GM19467 (cell line): ENCODE measurements at regions not wholly inside any gene's neighbourhood (a gene's known extent, or its start where the extent isn't known, plus 50 kb on each side); places are given as distances from the start of the nearest gene placed in this dataset.

Experiments used
- ATAC-seq: cut with Tn5 transposase; IDR thresholded peaks from one replicate; pipeline ENCODE4 v1.9.1; 2021; ENCODE audit warnings: mild to moderate bottlenecking, moderate library complexity; ENCODE audit not compliant: unreplicated experiment

DNA sequence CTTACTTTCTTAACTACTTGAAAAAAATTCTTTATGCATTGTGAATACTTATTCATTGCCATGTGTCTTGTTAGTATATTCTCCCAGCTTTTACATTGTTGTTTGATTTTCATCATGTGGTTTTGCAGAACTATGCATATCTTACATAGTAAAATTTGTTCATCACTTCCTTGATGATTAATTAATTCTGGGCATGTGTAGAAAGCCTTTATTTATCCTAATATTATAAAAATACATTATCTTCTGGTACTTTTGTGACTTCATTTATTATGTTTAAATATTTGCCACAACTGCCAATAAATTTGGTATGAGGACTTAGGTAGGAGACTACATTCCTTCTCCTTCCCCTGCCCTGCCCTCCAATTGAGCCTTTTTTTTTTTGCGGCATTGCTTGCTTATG, 166.0 kb upstream of the ZNF32 start:
- no peak for ATAC-seq

DNA sequence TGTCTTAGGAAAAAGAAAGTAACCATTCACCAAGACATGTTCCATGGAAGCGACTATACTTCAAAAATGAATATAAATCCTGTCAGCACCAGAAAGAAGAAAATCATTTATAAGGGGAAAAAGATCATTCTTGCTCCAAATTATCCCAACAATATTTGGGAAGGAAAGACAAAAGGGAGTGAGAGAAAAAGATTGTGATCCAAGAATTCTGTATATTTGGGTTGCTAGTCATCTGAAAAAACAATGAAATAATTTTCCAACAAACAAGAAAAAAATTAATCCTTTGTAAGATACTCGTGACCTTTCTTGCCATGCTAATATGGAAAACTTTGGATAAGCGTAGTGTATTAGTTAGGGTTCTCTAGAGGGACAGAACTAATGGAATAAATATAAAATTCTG, 163.2 kb upstream of the ZNF32 start:
- no peak for ATAC-seq

DNA sequence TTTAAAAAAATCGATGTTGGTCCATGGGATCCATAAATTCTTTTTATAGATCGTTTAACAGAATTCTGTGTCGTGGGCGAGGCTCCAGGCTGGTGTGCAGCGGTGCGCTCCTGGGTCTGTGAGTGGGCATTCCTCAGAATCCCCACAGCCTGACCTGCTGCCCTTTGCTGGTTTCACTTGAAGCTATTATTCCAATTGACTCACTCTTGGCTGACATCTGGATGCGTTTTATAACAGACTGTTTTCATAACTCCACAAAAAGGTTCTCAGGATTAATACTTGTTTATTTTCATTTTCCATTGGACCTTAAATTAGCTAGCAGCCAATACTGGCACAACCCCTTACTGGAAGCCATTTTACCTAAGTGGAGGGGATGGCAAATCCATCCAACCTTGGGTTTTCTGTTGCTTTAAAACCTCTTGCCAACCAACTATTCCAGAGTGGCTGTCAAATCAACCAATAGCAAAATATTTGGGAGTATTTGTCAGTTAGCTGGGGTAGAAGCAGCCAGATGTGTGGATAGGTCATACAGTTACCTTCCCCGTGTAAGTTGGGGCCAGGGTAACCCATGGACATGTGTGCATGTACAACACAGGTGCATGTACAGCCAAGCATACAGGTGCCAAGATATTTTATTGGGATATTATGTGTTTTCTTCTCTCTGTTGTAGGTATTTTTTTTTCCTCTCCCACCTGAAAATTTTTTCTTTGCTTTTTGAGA, 160.7 kb upstream of the ZNF32 start:
- no peak for ATAC-seq

DNA sequence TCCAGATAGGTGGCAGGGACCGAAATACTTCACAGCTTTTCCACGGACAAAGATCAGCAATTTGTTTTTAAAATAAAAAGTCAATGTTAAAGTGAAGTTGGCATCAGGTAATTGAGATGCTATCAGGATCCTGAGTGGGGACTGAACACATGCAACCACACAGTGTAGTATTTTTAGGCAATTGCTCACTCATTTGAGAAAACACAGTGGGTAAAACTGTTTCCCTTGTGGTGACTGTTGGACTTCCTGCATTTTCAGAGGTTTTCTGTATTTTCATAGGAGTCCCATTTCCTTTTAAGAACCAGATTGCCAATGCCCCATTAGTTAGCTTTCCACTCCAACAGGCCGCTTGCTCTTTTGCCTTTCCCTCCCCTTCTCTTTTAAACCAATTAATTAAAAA, 159.5 kb upstream of the ZNF32 start:
- no peak for ATAC-seq

DNA sequence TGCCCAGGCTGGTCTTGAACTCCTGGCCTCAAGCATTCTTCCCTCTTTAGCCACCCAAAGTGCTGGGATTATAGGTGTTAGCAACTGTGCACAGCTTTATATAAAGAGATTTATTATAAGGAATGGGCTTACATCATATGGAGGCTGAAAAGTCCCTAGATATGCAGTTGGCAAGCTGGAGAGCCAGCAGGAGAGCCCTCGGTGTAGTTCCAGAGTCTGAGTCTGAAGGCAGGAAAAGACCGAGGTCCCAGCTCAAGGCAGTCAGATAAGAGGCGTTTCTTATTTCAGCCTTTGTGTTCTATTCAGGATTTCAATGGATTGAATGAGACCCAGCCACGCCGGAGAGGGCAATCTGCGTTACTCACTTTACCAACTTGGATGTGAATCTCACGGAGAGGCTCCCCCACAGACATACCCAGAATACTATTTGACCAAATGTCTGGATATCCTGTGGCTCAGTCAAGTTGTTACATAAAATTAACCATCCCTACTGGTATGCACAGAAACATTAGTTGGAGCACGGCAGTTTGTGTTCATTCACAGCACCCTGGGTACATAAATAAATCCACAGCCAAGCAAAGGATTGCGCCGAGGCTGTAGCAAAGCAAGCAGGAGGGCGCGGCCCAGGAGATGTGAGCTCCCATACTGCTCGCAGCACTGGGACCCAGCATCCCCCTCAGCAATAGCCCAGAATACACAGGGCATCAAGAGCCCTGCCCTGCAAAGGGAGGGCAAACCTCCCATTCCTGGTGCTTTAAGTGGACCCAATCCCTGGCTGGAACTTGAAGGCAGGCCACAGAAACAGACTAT, 158.4 kb upstream of the ZNF32 start:
- ATAC-seq = no peak

DNA sequence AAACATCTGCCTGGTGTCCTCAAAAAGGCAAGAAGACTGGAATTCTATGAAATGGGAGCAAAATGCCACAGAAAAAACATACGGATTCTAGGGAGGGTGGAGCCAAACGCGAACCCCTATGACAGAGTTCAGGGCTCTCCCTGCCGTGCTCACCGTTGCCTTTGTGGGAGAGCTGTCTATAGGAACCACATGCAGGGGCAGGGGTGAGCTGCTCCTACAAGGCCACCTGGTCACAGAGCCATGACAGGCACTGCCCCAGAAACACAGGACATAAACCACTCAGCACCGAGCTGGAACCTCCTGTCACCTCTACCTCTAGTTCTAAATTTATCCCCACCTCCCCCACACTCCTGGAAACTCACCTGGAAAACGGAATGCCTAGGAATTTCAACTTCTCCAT, 155.1 kb upstream of the ZNF32 start:
- no peak for ATAC-seq

DNA sequence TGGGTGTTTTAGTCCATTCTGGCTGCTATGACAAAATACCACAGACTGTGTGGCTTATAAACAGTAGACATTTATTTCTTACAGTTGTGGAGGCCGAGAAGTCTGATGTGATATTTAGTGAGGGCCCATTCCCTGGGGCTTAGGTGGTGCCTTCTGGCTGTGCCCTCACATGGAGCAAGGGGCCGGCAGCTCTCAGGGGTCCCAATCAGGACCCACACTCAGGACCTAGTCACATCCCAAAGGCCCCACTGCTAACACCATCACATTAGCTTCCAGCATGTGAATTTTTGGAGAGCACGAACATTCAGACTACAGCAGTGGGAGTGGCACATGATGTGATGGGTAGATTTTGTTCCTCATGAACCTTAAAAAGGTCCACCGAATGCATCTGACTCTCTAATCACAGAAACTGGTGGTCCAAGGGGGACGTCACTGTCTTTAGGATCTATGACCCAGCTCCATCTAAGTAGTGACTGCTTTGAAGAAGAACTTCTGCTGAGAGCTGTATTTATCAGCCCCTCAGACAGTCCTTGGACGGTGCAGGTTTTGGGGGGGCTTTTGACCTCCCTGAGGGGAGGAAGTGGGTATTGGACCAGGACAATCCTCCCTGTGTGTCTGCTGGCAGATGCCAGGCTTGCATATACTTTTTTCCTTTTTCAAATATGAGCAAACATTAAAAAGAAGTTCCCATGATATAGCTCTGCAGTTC, 154.5 kb upstream of the ZNF32 start:
- ATAC-seq = no peak

DNA sequence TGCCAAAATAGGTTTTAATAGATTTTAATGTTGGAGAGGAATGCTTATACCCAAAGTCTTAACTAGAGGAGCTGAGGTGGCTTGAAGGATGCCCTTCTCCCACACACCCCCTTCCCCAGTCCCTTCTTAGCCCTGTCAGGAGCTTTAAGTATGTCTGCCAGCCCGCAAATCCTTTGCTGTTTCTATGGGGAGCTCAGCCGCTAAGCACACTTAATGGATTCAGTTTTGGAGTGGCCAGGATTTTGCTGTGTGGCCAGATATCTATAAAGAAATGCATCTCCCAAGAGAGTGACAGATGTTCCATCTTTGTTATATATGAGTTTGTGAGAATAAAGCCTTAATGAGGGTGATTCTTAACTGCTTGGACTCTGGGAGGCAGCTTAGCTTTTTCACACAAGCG, 152.9 kb upstream of the ZNF32 start:
- ATAC-seq = no peak

DNA sequence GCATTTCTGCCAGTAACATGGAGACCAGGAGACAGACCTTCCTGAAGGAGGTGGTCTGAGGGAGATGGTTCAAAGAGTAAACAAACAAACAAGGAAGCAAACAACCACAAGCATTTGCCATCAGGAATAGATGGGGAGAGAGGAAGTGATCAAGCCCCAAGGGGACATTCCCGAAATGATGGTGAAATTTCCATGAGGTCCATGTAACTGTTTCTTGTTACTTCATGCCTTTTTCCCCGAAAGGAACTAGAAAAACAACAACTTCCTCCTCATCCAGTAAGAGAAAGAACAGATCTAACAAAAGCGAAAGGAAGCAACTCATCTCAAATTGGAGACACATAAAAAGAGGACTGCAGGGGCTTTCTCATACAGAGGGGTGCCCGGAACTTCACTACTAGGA, 152.5 kb upstream of the ZNF32 start:
- ATAC-seq = no peak

DNA sequence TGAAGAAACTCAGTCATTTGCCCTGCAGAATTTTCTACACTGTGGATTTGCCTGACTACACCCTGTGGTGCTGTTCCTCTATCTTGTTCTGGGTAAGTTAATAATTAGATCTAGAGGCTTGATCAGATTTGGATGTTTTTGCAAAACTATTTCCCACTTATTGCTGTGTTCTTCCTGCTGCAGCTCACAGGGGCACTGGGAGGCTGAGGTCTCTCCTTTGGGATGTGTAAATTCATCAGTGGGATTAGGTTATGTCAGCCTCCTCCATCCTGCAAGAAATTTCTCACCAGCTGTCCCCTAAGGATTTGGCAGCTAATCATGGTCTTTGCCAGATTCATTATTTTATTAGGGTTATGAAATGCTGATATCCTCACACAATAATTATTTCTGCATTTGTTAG, 148.1 kb upstream of the ZNF32 start:
- ATAC-seq = no peak

DNA sequence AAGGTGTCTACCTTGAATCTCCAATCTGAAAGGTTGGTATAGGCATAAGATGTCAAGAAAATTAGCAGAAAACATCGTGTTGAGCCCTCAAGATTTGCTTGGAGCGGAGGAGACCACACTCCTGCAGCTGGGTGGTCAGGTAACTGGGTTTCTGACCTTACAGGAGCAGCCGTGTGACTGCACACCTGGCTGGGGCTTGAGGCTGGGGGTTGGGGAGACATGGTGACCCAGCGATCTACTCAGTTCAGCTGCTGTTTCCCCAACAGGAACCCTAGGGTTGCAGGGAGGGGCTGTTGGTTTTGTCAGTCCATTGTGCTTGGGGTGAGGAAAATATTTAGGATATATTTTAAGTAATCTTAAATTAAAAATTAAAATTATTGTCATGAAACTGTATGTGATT, 147.0 kb upstream of the ZNF32 start:
- no peak for ATAC-seq

DNA sequence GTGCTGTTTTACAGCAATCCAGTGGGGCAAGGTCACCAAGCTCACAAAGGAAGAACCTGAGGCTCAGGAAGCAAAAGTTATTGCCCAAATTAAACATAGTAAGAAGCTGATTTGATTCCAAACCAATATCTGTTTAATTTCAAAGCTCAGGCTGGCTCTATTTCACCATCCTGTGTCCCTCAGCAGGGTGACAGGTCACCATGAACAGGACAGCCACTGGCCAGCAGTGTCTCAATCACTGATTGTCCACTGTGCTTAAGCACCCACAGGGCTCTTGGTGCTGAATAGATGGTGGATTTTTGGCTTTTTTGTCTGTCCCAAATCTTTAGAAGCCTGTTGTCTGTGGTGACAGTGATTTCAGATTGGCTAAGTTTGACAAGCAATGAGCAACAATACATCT, 146.4 kb upstream of the ZNF32 start:
- ATAC-seq = no peak

DNA sequence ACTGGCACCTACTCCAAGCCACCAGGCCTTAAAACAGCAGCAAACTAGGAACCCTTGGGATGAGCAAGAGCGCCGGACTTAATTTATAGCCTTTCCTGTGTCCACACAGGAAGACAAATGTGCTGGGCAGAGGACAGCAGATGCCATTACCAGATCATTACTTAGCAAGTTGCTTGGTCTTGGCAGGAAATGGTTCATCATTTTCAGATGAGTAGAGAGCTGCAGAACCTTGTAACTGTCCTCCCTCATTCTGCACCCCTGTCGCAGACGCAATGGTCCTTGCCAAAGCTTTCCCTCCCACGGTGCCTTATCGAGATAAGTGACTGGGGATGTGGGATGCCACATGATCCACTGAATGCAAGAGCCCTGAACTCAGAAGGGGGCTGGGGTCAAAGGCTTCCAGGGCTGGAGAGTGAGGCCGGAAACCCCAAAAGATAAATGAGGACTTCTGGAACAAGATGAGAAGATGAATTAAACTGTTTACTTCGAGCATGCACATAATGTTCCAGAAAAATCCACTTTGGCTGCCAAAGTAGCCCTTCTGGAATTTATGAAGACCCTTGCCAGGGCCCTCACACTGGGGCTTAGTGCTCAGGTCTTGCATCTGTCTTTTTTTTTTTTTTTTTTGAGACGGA, 145.6 kb upstream of the ZNF32 start:
- ATAC-seq = no peak

DNA sequence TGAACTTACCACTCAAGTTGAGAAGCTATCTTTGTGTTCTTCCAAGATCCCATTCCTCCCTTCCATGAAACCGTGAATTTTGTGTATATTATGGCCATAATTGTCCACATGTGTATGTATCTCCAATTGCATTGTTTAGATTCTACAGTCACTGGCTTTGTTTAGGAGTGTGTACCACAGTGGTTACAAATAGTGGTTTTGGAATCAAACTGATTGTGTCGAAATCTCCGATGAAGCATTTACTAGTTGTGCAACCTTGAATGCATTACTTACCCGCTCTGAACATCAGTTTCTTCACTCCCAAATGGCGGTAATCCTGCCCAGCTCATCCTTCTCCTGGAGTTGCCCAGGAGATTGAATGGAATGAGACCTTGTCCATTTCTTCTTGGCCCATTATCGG, 145.0 kb upstream of the ZNF32 start:
- ATAC-seq = no peak

DNA sequence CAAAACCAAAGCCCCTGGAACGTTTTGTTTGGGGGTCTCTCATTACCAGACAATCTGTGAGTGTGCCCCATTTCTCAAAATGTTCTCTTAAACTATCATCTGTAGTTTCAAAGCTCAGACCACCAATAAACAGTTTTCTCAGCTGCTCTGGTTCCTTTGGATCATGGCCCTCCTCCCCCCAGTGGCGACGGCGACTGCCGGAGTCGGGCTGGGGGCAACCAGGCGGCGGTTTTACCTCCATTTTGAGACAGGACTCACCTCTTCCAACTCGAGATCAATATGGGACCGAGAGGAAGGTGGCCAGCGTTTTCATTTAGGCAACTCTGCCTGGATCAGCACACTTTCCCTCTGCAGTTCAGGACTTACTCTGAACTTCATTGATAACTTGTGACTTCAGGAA, 141.5 kb upstream of the ZNF32 start:
- no peak for ATAC-seq

DNA sequence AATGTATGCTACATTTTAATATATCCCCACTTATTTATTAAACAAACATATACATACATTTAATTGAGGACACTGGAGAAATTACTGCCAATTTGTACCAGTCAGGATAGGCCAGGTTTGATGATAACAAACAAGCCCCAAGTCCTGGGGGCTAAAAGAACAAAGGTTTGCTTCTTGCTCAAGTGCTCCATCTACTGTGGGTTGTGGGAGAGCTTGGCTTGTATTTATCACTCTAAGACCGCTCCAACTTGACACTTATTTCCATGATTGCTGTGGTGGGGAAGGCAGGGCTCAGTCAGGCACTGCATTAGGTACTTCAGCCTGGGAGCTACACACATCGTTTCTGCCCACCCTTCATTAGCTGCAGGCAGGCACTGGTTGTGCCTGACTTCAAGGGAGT, 136.6 kb upstream of the ZNF32 start:
- ATAC-seq = no peak

DNA sequence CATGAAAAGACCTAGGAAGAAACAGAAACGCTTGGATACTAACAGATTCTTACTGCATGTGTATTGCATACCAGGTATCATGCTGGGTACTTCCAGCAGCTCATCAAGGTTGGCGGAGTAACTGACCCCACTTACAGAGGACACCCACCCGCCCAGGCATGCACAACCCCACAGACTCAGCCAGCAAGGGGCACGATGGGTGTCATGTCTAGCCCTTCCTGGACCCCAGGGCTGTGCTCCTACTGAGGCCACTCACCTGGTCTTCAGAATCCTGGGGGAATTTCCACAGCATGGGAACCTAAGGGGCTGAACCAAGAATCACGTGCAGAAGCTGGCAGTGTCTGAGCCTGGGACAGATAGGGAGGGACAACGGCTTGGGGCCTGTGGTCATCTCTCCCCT, 134.1 kb upstream of the ZNF32 start:
- ATAC-seq = no peak

DNA sequence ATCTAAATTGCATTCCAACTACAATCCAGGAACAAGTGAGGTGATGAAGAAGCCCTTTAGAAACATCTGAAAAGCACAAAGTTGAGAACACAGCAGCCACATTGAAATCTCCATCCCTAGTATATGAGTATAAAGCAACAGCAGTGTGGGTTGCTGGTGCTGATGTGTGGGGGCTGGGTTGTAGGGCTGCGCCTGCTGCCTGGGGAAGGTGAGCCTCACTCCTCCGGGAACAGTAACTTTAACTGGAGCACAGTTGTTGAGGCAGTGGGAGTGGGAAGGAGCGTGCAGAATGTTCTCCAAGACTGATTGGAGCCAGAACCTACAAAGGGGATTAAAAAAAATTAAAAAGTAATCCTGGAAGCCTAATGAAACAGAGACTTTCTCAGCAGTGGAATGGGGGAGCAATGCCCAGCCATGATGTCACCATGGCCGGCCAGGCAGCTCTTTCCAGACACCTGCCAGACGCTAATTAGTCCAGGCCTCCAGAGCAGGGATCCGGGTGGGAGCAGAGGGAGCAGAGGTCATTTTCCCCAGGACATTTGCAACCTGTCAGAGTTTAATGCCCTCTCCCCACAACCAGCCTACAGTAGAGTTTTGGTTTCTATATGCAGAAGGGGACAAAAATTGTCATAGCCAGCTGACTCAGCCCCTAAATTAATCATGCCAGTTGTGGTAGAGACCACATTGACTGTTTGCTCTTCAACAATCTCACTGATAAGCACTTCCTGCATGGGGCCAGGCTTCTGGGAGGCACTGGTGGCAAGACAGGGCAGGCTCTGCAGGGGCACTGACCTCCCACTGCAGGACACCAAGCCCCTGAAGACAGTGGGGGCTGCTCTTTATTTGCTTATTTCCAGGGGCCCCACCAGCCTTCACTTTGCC, 133.0 kb upstream of the ZNF32 start:
- ATAC-seq = no peak

DNA sequence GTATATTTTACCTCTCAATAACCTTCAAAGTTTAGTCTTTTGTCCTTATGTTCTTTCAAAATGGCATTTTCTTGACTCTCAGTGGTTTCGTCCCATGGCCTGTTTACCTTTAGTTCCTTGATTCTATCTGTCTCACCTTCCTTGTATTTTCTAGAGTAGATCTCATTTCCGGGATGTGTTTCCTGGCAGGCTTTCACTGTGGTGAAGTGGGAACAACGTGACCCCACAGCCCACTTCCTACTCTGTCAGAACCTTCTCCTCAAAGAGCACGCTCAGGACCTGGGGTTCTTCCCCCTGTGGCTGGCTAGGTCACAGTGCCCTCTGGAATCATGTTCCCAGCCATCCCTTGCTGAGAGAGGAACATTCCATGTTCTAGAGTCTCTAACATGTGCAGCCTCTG, 129.9 kb upstream of the ZNF32 start:
- no peak for ATAC-seq

DNA sequence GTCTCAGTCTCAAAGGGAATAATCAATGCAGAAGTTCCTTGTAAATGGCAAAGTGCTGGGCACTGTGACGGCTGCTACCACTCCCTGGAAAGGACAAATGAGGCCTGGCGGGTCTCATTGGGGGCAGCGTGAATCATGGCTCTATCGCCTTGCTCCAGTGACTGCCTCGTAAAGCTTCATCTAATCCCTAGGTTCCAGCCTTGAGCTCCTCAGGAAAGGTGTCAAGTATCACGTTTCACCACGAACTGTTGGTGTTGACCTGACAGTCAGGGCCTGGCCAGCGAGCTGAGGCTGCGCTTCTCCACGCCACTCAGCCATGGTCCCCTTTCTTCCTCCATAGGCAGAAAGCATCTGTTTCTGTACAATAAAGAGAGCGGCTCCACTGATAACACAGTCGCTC, 126.7 kb upstream of the ZNF32 start:
- no peak for ATAC-seq
